GM18519 (cell line): ENCODE measurements at regions not wholly inside any gene's neighbourhood (a gene's known extent, or its start where the extent isn't known, plus 50 kb on each side); places are given as distances from the start of the nearest gene placed in this dataset.

Experiments
- ATAC-seq: cut with Tn5 transposase; IDR thresholded peaks from one replicate; pipeline ENCODE4 v1.9.1; 2021; ENCODE audit warnings: mild to moderate bottlenecking, moderate library complexity; ENCODE audit not compliant: unreplicated experiment, low FRiP score

GRCh38 chr2:105150231-105150630, 91.3 kb upstream of the GPR45 start:
- no peak for ATAC-seq

GRCh38 chr2:105154119-105154818, 87.3 kb upstream of the GPR45 start:
- no peak for ATAC-seq

- ATAC-seq, result no peak
Measured at GRCh38 chr2:105156166-105156565, 85.4 kb upstream of the GPR45 start.

DNA sequence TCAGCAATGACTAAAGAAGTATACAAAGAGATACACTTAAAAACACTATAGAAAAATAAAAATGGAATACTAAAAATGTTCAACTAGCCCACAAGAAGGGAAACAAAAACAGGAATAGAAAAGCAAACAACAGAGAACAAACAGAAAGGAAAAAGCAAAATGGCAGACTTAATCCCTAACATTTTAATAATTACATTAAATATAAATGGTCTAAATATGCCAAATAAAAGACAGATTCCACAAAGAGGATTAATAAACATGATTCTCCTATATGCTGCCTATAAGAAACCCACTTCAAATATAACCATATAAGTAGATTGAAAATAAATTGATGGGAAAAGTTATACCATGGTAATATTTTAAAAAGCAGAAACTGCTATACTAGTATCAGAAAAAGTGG, 83.5 kb upstream of the GPR45 start:
- ATAC-seq, result no peak

GRCh38 chr2:105166688-105167087, 74.9 kb upstream of the GPR45 start:
- no peak for ATAC-seq

- no peak for ATAC-seq
Measured at GRCh38 chr2:105168543-105168942, 73.0 kb upstream of the GPR45 start.

- ATAC-seq, result no peak
Measured at GRCh38 chr2:105175231-105175630, 66.3 kb upstream of the GPR45 start.

DNA sequence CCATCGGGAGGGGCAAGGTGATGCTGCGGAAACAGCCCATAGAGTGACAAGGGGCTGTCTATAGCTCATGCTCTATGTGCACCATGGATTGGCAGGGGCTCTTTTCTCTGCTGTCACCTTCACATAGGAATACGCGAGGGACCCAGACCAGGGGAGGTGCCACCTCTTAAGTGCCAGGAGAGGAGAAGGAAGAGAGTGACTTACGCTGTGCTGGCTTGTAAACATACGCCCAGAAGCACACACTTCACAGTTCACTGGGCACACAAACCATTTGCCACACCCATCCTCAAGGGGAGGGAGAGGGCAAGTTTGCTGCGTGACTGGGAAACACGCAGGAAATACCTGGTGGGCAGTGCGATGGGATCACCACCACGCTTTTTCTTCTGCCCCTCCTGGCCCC, 65.1 kb upstream of the GPR45 start:
- no peak for ATAC-seq

DNA sequence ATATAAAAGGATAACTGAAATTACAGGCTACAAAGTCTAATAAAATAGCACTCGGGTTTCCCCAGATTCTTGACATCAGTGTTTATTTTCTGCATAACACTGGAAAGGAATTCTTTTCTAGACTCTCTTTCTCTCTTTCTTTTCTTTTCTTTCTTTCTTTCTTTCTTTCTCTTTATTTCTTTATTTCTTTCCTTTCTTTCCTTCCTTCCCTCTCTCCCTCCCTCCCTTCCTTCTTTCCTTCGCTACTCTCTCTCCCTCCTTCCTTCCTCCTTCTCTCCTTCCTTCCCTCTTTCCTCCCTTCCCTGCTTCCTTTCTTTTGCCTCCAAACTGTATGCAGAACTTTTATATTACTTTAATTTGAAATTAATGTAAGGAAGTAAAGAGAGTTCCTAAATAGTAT, 64.5 kb upstream of the GPR45 start:
- no peak for ATAC-seq

DNA sequence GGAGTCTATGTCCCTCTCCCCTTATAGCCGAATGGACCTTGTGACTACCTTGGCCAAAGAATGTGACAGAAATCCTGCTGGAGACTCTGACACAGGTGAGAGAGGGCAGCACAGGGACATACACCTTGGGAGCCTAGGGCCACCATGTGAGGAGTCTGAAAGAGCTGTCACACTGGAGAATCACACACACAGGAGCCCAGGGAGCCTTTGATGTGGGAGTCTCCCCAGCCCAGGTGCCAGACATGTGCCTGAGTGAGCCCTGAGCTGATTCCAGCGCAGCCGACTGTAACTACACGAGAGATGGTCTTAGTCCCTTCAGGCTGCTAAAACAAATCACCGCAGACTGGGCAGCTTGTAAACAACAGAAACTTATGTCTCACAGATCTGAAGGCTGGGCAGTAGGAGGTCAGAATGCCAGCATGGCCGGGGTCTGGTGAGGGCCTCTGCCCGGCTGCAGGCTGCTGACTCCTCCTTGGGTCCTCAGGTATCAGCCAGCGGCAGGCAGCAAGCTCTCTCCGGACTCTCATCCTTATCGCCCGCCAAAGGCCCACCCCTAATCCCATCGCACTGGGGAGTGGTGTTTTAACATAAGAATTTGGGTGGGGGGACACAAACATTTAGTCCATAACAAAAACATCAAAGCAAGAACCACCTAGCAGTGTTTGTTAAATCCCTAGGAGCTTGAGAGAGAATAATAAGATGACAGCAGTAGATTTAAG, 63.8 kb upstream of the GPR45 start:
- ATAC-seq, result no peak

DNA sequence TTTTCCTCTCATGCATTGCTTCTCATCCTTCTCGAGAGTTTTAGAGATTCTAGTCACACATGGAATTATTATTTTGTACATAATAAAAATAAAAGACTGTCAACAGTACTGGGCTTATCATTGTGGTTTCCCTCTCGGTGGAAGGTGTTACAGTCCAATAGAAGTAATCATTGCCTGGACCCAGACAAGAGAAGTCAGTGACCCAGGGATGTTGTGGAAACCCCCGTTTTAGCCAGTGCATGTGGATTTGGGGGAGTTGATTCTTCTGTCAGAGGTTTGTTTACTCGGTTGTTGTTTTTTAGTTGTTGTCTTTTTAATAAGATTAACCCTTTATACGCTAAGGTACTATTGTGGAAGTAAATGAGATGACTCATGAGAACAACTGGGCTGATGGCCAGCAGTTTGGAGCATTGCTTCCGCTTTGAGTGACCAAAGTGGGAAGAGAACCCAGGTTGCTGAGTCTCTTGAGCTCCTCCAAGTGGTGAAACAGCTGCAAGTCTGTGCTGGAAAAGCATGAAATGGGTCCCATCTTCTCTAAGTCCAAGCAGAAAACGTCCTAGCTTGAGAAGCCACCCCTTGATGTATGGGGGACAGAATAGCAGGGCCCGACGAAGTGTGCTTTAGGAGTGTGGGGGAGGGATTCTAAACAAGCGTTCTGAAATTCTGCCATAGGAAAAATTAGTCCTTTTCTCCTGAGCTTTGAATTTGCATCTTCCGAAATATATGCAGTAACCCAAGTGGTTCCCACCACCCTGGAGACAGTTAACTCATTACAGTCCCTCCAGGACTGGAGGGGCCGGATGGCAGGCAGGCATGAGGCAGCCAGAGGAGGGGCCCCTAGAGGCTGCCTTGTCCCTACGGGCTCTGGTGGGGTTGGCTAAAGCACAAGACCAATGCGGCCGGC, 61.8 kb upstream of the GPR45 start:
- no peak for ATAC-seq

- no peak for ATAC-seq
Measured at GRCh38 chr2:105180491-105180972, 61.0 kb upstream of the GPR45 start.

DNA sequence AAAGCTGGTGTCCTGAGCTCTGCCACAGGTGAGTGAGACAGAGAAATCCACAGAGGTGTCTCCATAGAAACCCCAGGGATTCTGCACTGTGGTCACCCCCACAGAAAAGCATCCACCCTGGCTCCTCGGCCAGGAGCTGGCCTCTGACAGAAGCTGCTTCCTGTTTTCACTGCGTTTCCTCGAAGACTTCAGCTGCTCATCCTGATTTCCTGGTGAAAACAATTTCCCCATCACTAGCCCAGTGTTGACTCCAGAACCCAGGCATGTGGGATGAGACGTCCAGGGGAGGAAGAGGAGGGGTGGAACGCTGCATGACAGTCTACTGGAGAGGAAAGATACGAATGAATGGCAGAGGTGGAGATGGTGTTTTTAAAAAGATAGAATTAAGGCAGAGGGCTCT, 60.3 kb upstream of the GPR45 start:
- no peak for ATAC-seq

- peak; percentile 62 for ATAC-seq
Measured at GRCh38 chr2:105183555-105184323, 57.8 kb upstream of the GPR45 start.

DNA sequence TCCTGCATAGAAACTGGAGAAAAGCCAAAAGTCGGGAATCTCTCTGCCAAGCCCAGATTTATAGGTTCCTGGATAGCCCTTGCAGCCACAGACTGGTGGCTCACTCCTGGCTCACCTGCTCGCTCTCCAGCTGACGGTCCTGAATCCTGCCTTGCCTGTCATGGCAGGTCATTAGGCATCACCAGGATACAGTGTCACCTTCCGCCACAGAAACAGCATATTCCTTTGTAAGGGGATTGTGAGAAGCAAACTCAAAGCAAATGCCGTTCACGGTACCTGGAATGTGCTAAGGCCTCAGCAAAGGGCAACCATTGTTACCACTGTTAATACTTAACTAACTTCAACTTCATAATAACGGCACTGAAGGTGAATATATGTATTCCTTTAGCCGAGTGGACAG, 57.1 kb upstream of the GPR45 start:
- no peak for ATAC-seq

DNA sequence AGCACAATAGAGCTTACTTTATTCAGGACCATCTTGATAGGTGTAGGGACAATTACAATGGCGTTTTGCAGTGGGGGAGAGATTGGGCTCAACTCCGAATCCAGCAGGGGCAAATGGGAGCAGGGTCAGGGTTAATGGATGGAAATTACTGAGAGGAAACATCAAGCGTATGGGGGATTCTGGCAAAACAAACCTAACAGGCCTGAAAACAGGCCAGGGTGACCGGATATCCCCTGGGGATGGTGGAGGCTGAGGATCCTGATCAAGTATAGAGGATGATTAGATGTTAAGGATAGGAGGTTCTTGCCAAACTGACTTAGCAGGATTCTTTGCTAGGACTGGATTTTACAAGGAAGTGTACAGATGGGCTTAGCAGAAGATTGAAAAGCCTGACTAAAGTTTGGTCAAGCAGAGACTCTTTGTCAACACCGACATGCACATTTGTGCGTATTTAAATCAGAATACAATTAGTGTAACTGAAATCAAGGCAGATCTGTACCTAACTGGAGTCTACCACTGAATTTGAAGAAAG, 54.5 kb upstream of the GPR45 start:
- no peak for ATAC-seq

- ATAC-seq, result no peak
Measured at GRCh38 chr2:105187531-105187930, 54.0 kb upstream of the GPR45 start.

DNA sequence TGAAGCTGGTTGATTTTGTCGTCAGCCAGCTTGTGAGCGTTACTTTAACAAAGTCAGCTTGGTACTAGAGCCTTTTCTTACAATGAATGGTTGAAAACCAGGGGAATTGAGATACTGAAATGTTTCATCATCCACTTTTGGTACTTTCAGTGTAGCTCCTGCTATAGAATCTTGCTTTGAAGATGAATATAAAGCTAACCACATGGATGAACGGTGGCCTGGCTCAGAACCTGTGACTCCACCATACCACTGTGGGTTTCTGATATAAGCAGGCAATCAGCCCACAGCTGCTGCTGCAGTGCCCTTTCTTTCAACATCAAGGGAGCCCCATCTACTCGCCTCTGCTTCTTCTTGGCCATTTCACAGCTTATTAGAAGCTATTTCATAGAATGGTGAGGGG, 53.2 kb upstream of the GPR45 start:
- ATAC-seq, result peak; percentile 38
